ENCODE measurements at regions not wholly inside any gene's neighbourhood (a gene's known extent, or its start where the extent isn't known, plus 50 kb on each side); places are given as distances from the start of the nearest gene placed in this dataset.

- WGBS, 2 donors: 81 to 93% methylated on average over 3 of the region's 3 CpGs
- Histone ChIP-seq H3K4me3 (no peak overlapping the region), H3K27me3 (peaks cover 0 to 21% (median 4%) of the 10 kb centered on the region in 7 donors), H3K4me1 (no peaks in the 10 kb centered on the region), H3K36me3 (no peaks in the 10 kb centered on the region), H3K27ac (no peak overlapping the region), H3K9me3 (no peaks in the 10 kb centered on the region)
- DNase-seq: no peak
- ATAC-seq: no peak
- intact Hi-C loops (cut with DNase I): no loop called here
- TF ChIP-seq CTCF (IDR thresholded peaks at IDR 0.05): no peak
Measured at GRCh38 chr1:4971666-4972065, 317.3 kb downstream of the AJAP1 start.

- H3K9me3 ChIP-seq: no peaks in the 10 kb centered on the region
- no peak for TF ChIP-seq CTCF (IDR thresholded peaks at IDR 0.05)
- intact Hi-C loops (cut with DNase I): no loop called here
- H3K4me1 ChIP-seq: no peaks in the 10 kb centered on the region
- no peak for ATAC-seq
- no peak overlapping the region for H3K4me3 ChIP-seq
- peaks cover 0 to 22% (median 5%) of the 10 kb centered on the region in 7 donors for H3K27me3 ChIP-seq
- WGBS, 2 donors: 60 to 62% methylated on average over 3 of the region's 3 CpGs
- no peak for DNase-seq
- no peaks in the 10 kb centered on the region for H3K36me3 ChIP-seq
- H3K27ac ChIP-seq: no peak overlapping the region
Measured at GRCh38 chr1:4970532-4970931, 316.1 kb downstream of the AJAP1 start.

GRCh38 chr1:4969556-4970129, 315.2 kb downstream of the AJAP1 start:
- Histone ChIP-seq H3K4me1 (no peaks in the 10 kb centered on the region), H3K4me3 (no peak overlapping the region), H3K27me3 (peaks cover 0 to 22% (median 7%) of the 10 kb centered on the region in 7 donors), H3K9me3 (no peaks in the 10 kb centered on the region), H3K27ac (no peak overlapping the region), H3K36me3 (no peaks in the 10 kb centered on the region)
- 82 to 86% methylated on average over 4 of the region's 4 CpGs for WGBS, 2 donors
- TF ChIP-seq CTCF (IDR thresholded peaks at IDR 0.05): no peak
- intact Hi-C loops (cut with DNase I): no loop called here
- ATAC-seq (no peak), DNase-seq (no peak)

GRCh38 chr1:4965346-4966075, 311.1 kb downstream of the AJAP1 start:
- ATAC-seq (no peak), DNase-seq (no peak)
- no peaks in the 10 kb centered on the region for H3K36me3 ChIP-seq
- H3K9me3 ChIP-seq: no peaks in the 10 kb centered on the region
- H3K4me1 ChIP-seq: no peaks in the 10 kb centered on the region
- intact Hi-C loops (cut with DNase I): no loop called here
- H3K27ac ChIP-seq: no peak overlapping the region
- no peak for TF ChIP-seq CTCF (IDR thresholded peaks at IDR 0.05)
- no peak overlapping the region for H3K4me3 ChIP-seq
- 27 to 28% methylated on average over 5 of the region's 5 CpGs for WGBS, 2 donors
- H3K27me3 ChIP-seq: peaks cover 0 to 36% (median 15%) of the 10 kb centered on the region in 7 donors

Data from heart right ventricle (tissue), 16 donors.